ENCODE measurements at regions not wholly inside any gene's neighbourhood (a gene's known extent, or its start where the extent isn't known, plus 50 kb on each side); places are given as distances from the start of the nearest gene placed in this dataset.
"Not testable (repeated sequence)": the region's sequence is repeated elsewhere in the genome, so short reads cannot be mapped to it uniquely, and the experiment has no call there.

- DNase-seq (ENCODE audit: low spot score), result no peak
- no peak for TF ChIP-seq CTCF (IDR thresholded peaks at IDR 0.05; ENCODE audit: extremely low read depth, missing control alignments)
Measured at GRCh38 chr2:95730813-95731212, 139.0 kb downstream of the TRIM43 start.

GRCh38 chr2:95734976-95735890, 143.4 kb downstream of the TRIM43 start:
- no peak for TF ChIP-seq CTCF (IDR thresholded peaks at IDR 0.05; ENCODE audit: extremely low read depth, missing control alignments)
- DNase-seq (ENCODE audit: low spot score), result no peak

GRCh38 chr2:95738301-95738700, 146.5 kb downstream of the TRIM43 start:
- DNase-seq (ENCODE audit: low spot score), result no peak
- TF ChIP-seq CTCF (IDR thresholded peaks at IDR 0.05; ENCODE audit: extremely low read depth, missing control alignments), result no peak

GRCh38 chr2:95752126-95752525, 160.3 kb downstream of the TRIM43 start:
- DNase-seq (ENCODE audit: low spot score), result not testable (repeated sequence)

- DNase-seq (ENCODE audit: low spot score), result not testable (repeated sequence)
Measured at GRCh38 chr2:95753812-95754211, 162.0 kb downstream of the TRIM43 start.

GRCh38 chr2:95754213-95754612, 162.4 kb downstream of the TRIM43 start:
- DNase-seq (ENCODE audit: low spot score), result not testable (repeated sequence)

- not testable (repeated sequence) for DNase-seq (ENCODE audit: low spot score)
Measured at GRCh38 chr2:95754819-95755563, 163.2 kb downstream of the TRIM43 start.

- DNase-seq (ENCODE audit: low spot score), result not testable (repeated sequence)
Measured at GRCh38 chr2:95755956-95756669, 164.3 kb downstream of the TRIM43 start.

GRCh38 chr2:95757988-95758387, 166.2 kb downstream of the TRIM43 start:
- DNase-seq (ENCODE audit: low spot score), result no peak
- no peak for TF ChIP-seq CTCF (IDR thresholded peaks at IDR 0.05; ENCODE audit: extremely low read depth, missing control alignments)
